H9 (cell line): ENCODE measurements at regions not wholly inside any gene's neighbourhood (a gene's known extent, or its start where the extent isn't known, plus 50 kb on each side); places are given as distances from the start of the nearest gene placed in this dataset.
"Not testable (repeated sequence)": the region's sequence is repeated elsewhere in the genome, so short reads cannot be mapped to it uniquely, and the experiment has no call there.

Experiments used
- DNase-seq: peaks from one replicate; pipeline ENCODE4 v3.0.0-alpha.2; 2017
- H2AFZ ChIP-seq: one replicate; pipeline ENCODE4 v1.6.1; 2013; ENCODE audit warnings: mild to moderate bottlenecking, low read length, control low read depth, moderate library complexity
- H2AK5ac ChIP-seq: 2 replicates; pipeline ENCODE4 v1.6.1; 2013; ENCODE audit warnings: low read length, control low read depth, mixed read lengths; ENCODE audit not compliant: insufficient read length
- H2BK120ac ChIP-seq: one replicate; pipeline ENCODE4 v1.6.1; 2013; ENCODE audit warnings: low read depth, mild to moderate bottlenecking, low read length, control low read depth, inconsistent platforms; ENCODE audit not compliant: poor library complexity, severe bottlenecking
- H2BK12ac ChIP-seq: 2 replicates; pipeline ENCODE4 v1.6.1; 2013; ENCODE audit warnings: low read length, control low read depth, mixed read lengths, low read depth; ENCODE audit not compliant: insufficient read length
- H2BK15ac ChIP-seq: 2 replicates; pipeline ENCODE4 v1.6.1; 2013; ENCODE audit warnings: low read depth, low read length, control low read depth
- H2BK20ac ChIP-seq: one replicate; pipeline ENCODE4 v1.6.1; 2013; ENCODE audit warnings: low read depth, mild to moderate bottlenecking, low read length, control low read depth, inconsistent platforms; ENCODE audit not compliant: poor library complexity, severe bottlenecking
- H2BK5ac ChIP-seq: 2 replicates; pipeline ENCODE4 v1.6.1; 2013; ENCODE audit warnings: low read length, control low read depth, mixed read lengths; ENCODE audit not compliant: insufficient read length
- H3K14ac ChIP-seq: 2 replicates; pipeline ENCODE4 v1.6.1; 2013; ENCODE audit warnings: low read length, control low read depth; ENCODE audit not compliant: insufficient read depth
- H3K18ac ChIP-seq: 2 replicates; pipeline ENCODE4 v1.6.1; 2013; ENCODE audit warnings: low read depth, mild to moderate bottlenecking, mixed read lengths, low read length, control low read depth; ENCODE audit not compliant: insufficient read length
- H3K23ac ChIP-seq: 2 replicates; pipeline ENCODE4 v1.6.1; 2013; ENCODE audit warnings: low read length, control low read depth, mixed read lengths, low read depth; ENCODE audit not compliant: insufficient read length
- H3K23me2 ChIP-seq: 2 replicates; pipeline ENCODE4 v1.6.1; 2013; ENCODE audit warnings: low read depth, mild to moderate bottlenecking, mixed read lengths, low read length, control low read depth; ENCODE audit not compliant: insufficient read length, poor library complexity, severe bottlenecking
- H3K27ac ChIP-seq: 2 replicates; pipeline ENCODE4 v1.5.1; 2013; ENCODE audit warnings: low read length, control low read depth, mixed read lengths, low read depth; ENCODE audit not compliant: insufficient read length
- H3K27me3 ChIP-seq: 2 replicates; pipeline ENCODE4 v1.6.1; 2013; ENCODE audit warnings: low read length, control low read depth, inconsistent platforms; ENCODE audit not compliant: insufficient read depth
- H3K4ac ChIP-seq: 2 replicates; pipeline ENCODE4 v1.6.1; 2013; ENCODE audit warnings: low read depth, mild to moderate bottlenecking, control low read depth, inconsistent platforms, low read length, moderate library complexity
- H3K4me1 ChIP-seq: 2 replicates; pipeline ENCODE4 v1.6.1; 2013; ENCODE audit warnings: low read length, control low read depth, inconsistent platforms; ENCODE audit not compliant: insufficient read depth
- H3K4me2 ChIP-seq: 2 replicates; pipeline ENCODE4 v1.6.1; 2013; ENCODE audit warnings: low read length, control low read depth, mixed read lengths; ENCODE audit not compliant: insufficient read length, insufficient read depth
- H3K56ac ChIP-seq: 2 replicates; pipeline ENCODE4 v1.6.1; 2013; ENCODE audit warnings: low read depth, mild to moderate bottlenecking, mixed read lengths, low read length, control low read depth; ENCODE audit not compliant: insufficient read length
- H3K79me1 ChIP-seq: 2 replicates; pipeline ENCODE4 v1.6.1; 2013; ENCODE audit warnings: low read depth, mild to moderate bottlenecking, moderate library complexity, low read length, control low read depth, inconsistent platforms; ENCODE audit not compliant: insufficient read depth, poor library complexity, severe bottlenecking
- H3K79me2 ChIP-seq: 2 replicates; pipeline ENCODE4 v1.6.1; 2013; ENCODE audit warnings: low read length, control low read depth, inconsistent platforms; ENCODE audit not compliant: insufficient read depth
- H3K9ac ChIP-seq: 2 replicates; pipeline ENCODE4 v1.6.1; 2013; ENCODE audit warnings: low read length, control low read depth, mixed read lengths; ENCODE audit not compliant: insufficient read length; ENCODE audit errors: extremely low read depth
- H3K9me3 ChIP-seq: one replicate; pipeline ENCODE4 v1.6.1; 2013; ENCODE audit warnings: low read depth, low read length, inconsistent platforms; ENCODE audit not compliant: control insufficient read depth
- H3T11ph ChIP-seq: one replicate; pipeline ENCODE4 v1.6.1; 2013; ENCODE audit warnings: mild to moderate bottlenecking, low read length, control low read depth, inconsistent platforms
- H4K20me1 ChIP-seq: one replicate; pipeline ENCODE4 v1.6.1; 2013; ENCODE audit not compliant: control insufficient read depth, insufficient read length, insufficient read depth
- H4K5ac ChIP-seq: 2 replicates; pipeline ENCODE4 v1.6.1; 2013; ENCODE audit warnings: low read depth, mild to moderate bottlenecking, mixed read lengths, low read length, control low read depth; ENCODE audit not compliant: insufficient read length
- H4K8ac ChIP-seq: replicated peaks from 2 replicates; pipeline ENCODE4 v1.6.1; 2013; ENCODE audit warnings: low read length, control low read depth, mixed read lengths, low read depth; ENCODE audit not compliant: insufficient read length
- H4K91ac ChIP-seq: 2 replicates; pipeline ENCODE4 v1.6.1; 2013; ENCODE audit warnings: low read depth, mild to moderate bottlenecking, moderate library complexity, mixed read lengths, low read length, control low read depth; ENCODE audit not compliant: insufficient read length
- H3K27ac Mint-ChIP-seq, 3 experiments: 2 replicates in 2 of 3; 3 replicates in 1 of 3; pipeline ENCODE4 v1.8.0; 2020 to 2021; ENCODE audit warnings: mixed read lengths in 3 of 3, mild to moderate bottlenecking in 1 of 3, moderate library complexity in 1 of 3
- H3K27me3 Mint-ChIP-seq: 2 replicates; pipeline ENCODE4 v1.8.0; 2021; ENCODE audit warnings: low read depth, mild to moderate bottlenecking, moderate library complexity, mixed read lengths
- H3K36me3 Mint-ChIP-seq, 3 experiments: 2 replicates in 2 of 3; 3 replicates in 1 of 3; pipeline ENCODE4 v1.8.0; 2020 to 2021; ENCODE audit warnings: low read depth in 3 of 3, mixed read lengths in 3 of 3; ENCODE audit not compliant: insufficient read depth in 1 of 3
- H3K4me1 Mint-ChIP-seq, 2 experiments: 2 replicates each; pipeline ENCODE4 v1.8.0; 2020; ENCODE audit warnings: mixed read lengths in 2 of 2
- H3K4me3 Mint-ChIP-seq, 2 experiments: 2 replicates in 1 of 2; 3 replicates in 1 of 2; pipeline ENCODE4 v1.8.0; 2020 to 2021; ENCODE audit warnings: mild to moderate bottlenecking in 2 of 2, mixed read lengths in 2 of 2, moderate library complexity in 1 of 2
- H3K9me3 Mint-ChIP-seq, 2 experiments: 2 replicates in 1 of 2; 3 replicates in 1 of 2; pipeline ENCODE4 v1.8.0; 2020; ENCODE audit warnings: mild to moderate bottlenecking in 2 of 2, mixed read lengths in 2 of 2, moderate library complexity in 1 of 2
- CTCF ChIP-seq: fragments of 200-600 bp; sonication (generic); conservative IDR thresholded peaks from 3 replicates; pipeline ENCODE4 v1.8.0; 2021; ENCODE audit warnings: antibody characterized with exemption, mild to moderate bottlenecking
- WGBS: extraction: QIAGEN DNeasy Blood & Tissue Kit; methylation state at CpG from one replicate; pipeline ENCODE4 v1.1.7; 2013; ENCODE audit warnings: missing lambda C conversion rate, low lambda C conversion rate, mixed read lengths; ENCODE audit not compliant: insufficient read length; ENCODE audit errors: extremely low coverage; 5-methylcytosine and 5-hydroxymethylcytosine counted together

DNA sequence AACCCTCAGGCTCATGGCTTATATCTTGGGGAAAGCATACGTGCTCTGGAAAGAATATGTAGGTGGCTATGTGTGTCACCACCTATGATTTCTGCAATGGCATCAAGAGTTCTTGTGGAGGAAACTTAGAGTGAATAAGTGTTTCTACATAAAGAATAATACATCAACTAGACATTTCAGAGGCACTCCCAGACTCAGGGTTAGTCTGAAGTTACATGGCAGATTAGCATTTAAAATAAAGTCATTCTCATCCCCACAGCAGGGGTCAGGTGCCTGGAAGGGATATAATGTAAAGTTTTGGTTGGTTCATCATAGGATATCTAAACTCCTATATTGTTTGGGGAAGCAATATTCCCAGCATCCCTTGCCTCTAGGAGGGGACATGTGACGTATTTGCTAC lies 182.1 kb downstream of the PCTP start:
- Histone ChIP-seq H2AFZ (no peak overlapping the region), H4K5ac (no peak overlapping the region), H3K79me2 (no peaks in the 10 kb centered on the region), H3K18ac (no peak overlapping the region), H3K4me2 (no peak overlapping the region), H2AK5ac (no peak overlapping the region), H3K56ac (no peak overlapping the region), H3K4ac (no peak overlapping the region), H4K91ac (no peak overlapping the region), H2BK5ac (no peak overlapping the region), H3K4me1 (peaks cover 2% of the 10 kb centered on the region), H3K9ac (no peak overlapping the region), H3K9me3 (no peaks in the 10 kb centered on the region), H4K20me1 (no peaks in the 10 kb centered on the region), H3K23ac (no peak overlapping the region), H3K14ac (no peak overlapping the region), H3K27ac (no peak overlapping the region), H2BK20ac (no peak overlapping the region), H2BK15ac (no peak overlapping the region), H2BK12ac (no peak overlapping the region), H2BK120ac (no peak overlapping the region), H3K23me2 (no peaks in the 10 kb centered on the region), H3K27me3 (no peaks in the 10 kb centered on the region), H3K79me1 (no peaks in the 10 kb centered on the region), H3T11ph (no peak overlapping the region), H4K8ac (no peak overlapping the region)
- DNase-seq: no peak
- peaks cover 0 to 3% of the 10 kb centered on the region in 2 experiments; a peak in 1 of 5 replicates for H3K9me3 Mint-ChIP-seq
- H3K27ac Mint-ChIP-seq: no peak overlapping the region
- H3K4me3 Mint-ChIP-seq: no peak overlapping the region
- no peaks in the 10 kb centered on the region; a peak in 1 of 7 replicates for H3K36me3 Mint-ChIP-seq
- H3K4me1 Mint-ChIP-seq: peaks cover 5 to 10% of the 10 kb centered on the region in 2 experiments; a peak in 3 of 4 replicates
- H3K27me3 Mint-ChIP-seq: no peaks in the 10 kb centered on the region; the same call in 1 of the 2 replicates
- no peak for TF ChIP-seq CTCF
- no CpG with 5 or more reads among the region's 2 CpGs for WGBS

DNA sequence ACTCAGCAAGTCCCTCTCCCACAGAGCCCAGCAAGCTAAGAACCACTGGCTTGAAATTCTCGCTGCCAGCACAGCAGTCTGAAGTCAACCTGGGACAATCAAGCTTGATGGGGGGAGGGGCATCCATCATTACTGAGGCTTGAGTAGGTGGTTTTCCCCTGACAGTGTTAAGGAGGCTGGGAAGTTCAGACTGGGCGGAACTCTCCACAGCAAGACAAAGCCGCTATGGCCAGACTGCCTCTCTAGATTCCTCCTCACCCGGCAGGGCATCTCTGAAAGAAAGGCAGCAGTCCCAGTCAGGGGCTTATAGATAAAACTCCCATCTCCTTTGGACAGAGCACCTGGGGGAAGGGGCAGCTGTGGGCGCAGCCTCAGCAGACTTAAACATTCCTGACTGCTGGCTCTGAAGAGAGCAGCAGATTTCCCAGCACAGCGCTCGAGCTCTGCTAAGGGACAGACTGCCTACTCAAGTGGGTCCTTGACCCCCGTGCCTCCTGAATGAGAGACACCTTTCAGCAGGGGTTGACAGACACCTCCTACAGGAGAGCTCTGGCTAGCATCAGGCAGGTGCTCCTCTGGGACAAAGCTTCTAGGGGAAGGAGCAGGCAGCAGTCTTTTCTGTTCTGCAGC lies 188.4 kb downstream of the PCTP start:
- not testable (repeated sequence) for H4K8ac ChIP-seq, H2BK12ac ChIP-seq, H3K9me3 ChIP-seq, H2AK5ac ChIP-seq, H2BK5ac ChIP-seq, H3K23me2 ChIP-seq, H3K27me3 ChIP-seq, H4K5ac ChIP-seq, H3T11ph ChIP-seq, H3K4me1 ChIP-seq, H3K56ac ChIP-seq, H3K4me2 ChIP-seq, H2BK20ac ChIP-seq, H2AFZ ChIP-seq, H3K79me1 ChIP-seq, H3K27me3 Mint-ChIP-seq, H3K4ac ChIP-seq, H3K79me2 ChIP-seq, H3K14ac ChIP-seq, H4K91ac ChIP-seq, H4K20me1 ChIP-seq, H2BK15ac ChIP-seq, H2BK120ac ChIP-seq, H3K18ac ChIP-seq, H3K4me3 Mint-ChIP-seq, H3K27ac Mint-ChIP-seq, H3K9ac ChIP-seq, H3K23ac ChIP-seq, H3K27ac ChIP-seq
- DNase-seq: peak; percentile 60
- peaks cover 2 to 14% (median 3%) of the 10 kb centered on the region in 3 experiments; a peak in 3 of 7 replicates for H3K36me3 Mint-ChIP-seq
- no CpG with 5 or more reads among the region's 8 CpGs for WGBS
- H3K4me1 Mint-ChIP-seq: peaks cover 14 to 16% of the 10 kb centered on the region in 2 experiments; a peak in 3 of 4 replicates
- peaks cover 15 to 22% of the 10 kb centered on the region in 2 experiments for H3K9me3 Mint-ChIP-seq
